ENCODE measurements at regions not wholly inside any gene's neighbourhood (a gene's known extent, or its start where the extent isn't known, plus 50 kb on each side); places are given as distances from the start of the nearest gene placed in this dataset.
A peak's percentile ranks its signal among the peaks of the same experiment; 100 is the strongest.

DNA sequence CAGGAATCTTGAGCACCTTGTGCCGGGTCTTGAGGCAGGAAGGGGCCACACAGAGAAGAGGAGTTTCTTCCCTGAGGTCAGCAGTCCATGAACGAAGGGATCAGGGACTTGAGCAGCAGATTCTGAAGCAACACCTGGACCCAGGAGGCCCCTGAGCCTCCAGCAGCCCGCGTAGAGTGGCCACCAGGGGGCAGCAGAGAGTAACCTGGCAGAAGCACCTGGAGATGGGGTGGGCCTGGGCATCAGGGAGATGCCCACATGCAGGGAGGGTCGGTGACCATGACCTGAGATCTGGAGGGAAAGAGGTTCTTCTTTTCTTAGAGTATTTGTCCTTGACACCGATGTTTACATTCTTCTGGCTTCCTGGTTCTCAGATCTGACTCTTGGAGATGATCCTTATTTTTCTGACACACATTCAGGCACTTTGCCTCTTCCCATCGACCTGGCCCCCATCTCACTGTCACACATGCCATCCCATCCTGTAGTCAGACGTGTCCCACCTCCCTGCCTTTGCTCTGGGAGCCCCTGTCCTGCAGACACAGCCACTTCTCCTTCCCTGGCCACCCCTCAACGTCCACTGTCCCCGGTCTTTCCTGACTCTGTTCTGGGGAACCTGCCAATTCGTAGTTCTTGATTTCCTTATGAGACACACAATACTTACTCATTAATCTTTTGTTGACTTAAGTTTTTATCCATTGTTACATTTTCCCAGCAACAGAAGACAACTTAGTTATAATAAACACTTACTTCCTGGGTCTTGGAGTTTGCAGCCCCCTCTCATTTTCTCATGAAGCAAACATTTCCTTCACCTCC, 66.5 kb downstream of the GGTLC2 start:
- TF ChIP-seq POLR2A (IDR thresholded peaks at IDR 0.05) (no peak), CTCF (IDR thresholded peaks at IDR 0.05) (peak; percentile 74 to 98 (median 82))

Measured in Peyer's patch (tissue), 4 donors.